ENCODE measurements at regions not wholly inside any gene's neighbourhood (a gene's known extent, or its start where the extent isn't known, plus 50 kb on each side); places are given as distances from the start of the nearest gene placed in this dataset.

GRCh38 chr7:41633690-41634089, 69.2 kb downstream of the INHBA start:
- Histone ChIP-seq H3K4me1 (ENCODE audit: control insufficient read depth in 1 of 2, insufficient read depth in 2 of 2, low read length in 2 of 2) (no peaks in the 10 kb centered on the region), H3K4me3 (ENCODE audit: low read depth in 1 of 2, low read length in 2 of 2) (no peak overlapping the region), H3K9me3 (ENCODE audit: control insufficient read depth in 1 of 2, low read length in 2 of 2) (no peaks in the 10 kb centered on the region), H3K36me3 (ENCODE audit: control insufficient read depth in 1 of 2, insufficient read depth in 2 of 2, low read length in 2 of 2) (no peaks in the 10 kb centered on the region), H3K9ac (ENCODE audit: low read depth in 1 of 2, low read length in 2 of 2) (no peak overlapping the region), H3K27me3 (ENCODE audit: control insufficient read depth in 1 of 2, insufficient read depth in 2 of 2, low read length in 2 of 2) (no peaks in the 10 kb centered on the region), H3K27ac (ENCODE audit: low read depth, low read length) (no peak overlapping the region)

GRCh38 chr7:41630741-41631140, 72.1 kb downstream of the INHBA start:
- H3K36me3 ChIP-seq (ENCODE audit: control insufficient read depth in 1 of 2, insufficient read depth in 2 of 2, low read length in 2 of 2) = no peaks in the 10 kb centered on the region
- no peaks in the 10 kb centered on the region for H3K4me1 ChIP-seq (ENCODE audit: control insufficient read depth in 1 of 2, insufficient read depth in 2 of 2, low read length in 2 of 2)
- H3K9me3 ChIP-seq (ENCODE audit: control insufficient read depth in 1 of 2, low read length in 2 of 2) = no peaks in the 10 kb centered on the region
- no peak overlapping the region for H3K9ac ChIP-seq (ENCODE audit: low read depth in 1 of 2, low read length in 2 of 2)
- H3K27ac ChIP-seq (ENCODE audit: low read depth, low read length) = no peak overlapping the region
- no peaks in the 10 kb centered on the region for H3K27me3 ChIP-seq (ENCODE audit: control insufficient read depth in 1 of 2, insufficient read depth in 2 of 2, low read length in 2 of 2)
- no peak overlapping the region for H3K4me3 ChIP-seq (ENCODE audit: low read depth in 1 of 2, low read length in 2 of 2)

DNA sequence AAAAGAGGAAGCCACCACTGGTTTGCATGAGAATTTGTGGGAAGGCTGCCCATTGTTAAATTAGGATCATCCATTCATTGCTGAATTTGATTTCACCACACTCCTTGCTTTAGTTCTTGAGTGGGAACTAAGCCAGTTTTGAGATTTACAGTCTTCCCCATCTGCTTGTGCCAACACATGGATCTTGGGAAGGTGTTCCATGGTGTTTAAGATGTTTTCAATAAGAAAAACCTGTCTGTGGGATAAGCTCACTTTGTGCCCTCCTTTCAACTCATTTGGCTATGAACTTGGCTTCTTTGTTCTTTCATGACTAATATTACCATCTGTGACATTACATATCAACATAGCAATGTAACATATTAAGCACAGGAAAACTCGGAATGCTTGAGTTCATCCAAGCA, 73.2 kb downstream of the INHBA start:
- no peak overlapping the region for H3K4me3 ChIP-seq (ENCODE audit: low read depth in 1 of 2, low read length in 2 of 2)
- no peaks in the 10 kb centered on the region for H3K4me1 ChIP-seq (ENCODE audit: control insufficient read depth in 1 of 2, insufficient read depth in 2 of 2, low read length in 2 of 2)
- no peak overlapping the region for H3K9ac ChIP-seq (ENCODE audit: low read depth in 1 of 2, low read length in 2 of 2)
- H3K27ac ChIP-seq (ENCODE audit: low read depth, low read length) = no peak overlapping the region
- no peaks in the 10 kb centered on the region for H3K36me3 ChIP-seq (ENCODE audit: control insufficient read depth in 1 of 2, insufficient read depth in 2 of 2, low read length in 2 of 2)
- no peaks in the 10 kb centered on the region for H3K27me3 ChIP-seq (ENCODE audit: control insufficient read depth in 1 of 2, insufficient read depth in 2 of 2, low read length in 2 of 2)
- no peaks in the 10 kb centered on the region for H3K9me3 ChIP-seq (ENCODE audit: control insufficient read depth in 1 of 2, low read length in 2 of 2)

DNA sequence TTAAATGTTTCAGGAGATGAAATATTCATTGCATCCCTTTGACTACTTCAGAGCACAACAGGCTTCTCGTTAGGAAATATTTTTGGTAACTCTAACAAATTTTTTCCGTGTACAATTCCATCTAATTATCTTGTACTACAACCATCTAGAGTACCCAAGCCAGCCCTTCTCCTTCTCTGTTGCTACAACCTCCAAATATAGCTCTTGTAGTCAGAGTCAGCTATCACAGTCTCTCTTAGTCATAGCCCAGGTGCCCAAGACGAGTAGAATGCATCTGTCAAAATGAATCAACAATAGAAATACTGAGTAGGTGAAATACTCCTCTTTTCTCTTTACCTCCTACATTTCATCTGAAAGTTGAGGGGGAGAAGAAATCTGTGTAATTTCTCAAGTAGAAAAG, 74.0 kb downstream of the INHBA start:
- H3K4me1 ChIP-seq (ENCODE audit: control insufficient read depth in 1 of 2, insufficient read depth in 2 of 2, low read length in 2 of 2) = no peaks in the 10 kb centered on the region
- no peaks in the 10 kb centered on the region for H3K36me3 ChIP-seq (ENCODE audit: control insufficient read depth in 1 of 2, insufficient read depth in 2 of 2, low read length in 2 of 2)
- H3K4me3 ChIP-seq (ENCODE audit: low read depth in 1 of 2, low read length in 2 of 2) = no peak overlapping the region
- no peaks in the 10 kb centered on the region for H3K27me3 ChIP-seq (ENCODE audit: control insufficient read depth in 1 of 2, insufficient read depth in 2 of 2, low read length in 2 of 2)
- H3K27ac ChIP-seq (ENCODE audit: low read depth, low read length) = no peak overlapping the region
- no peak overlapping the region for H3K9ac ChIP-seq (ENCODE audit: low read depth in 1 of 2, low read length in 2 of 2)
- H3K9me3 ChIP-seq (ENCODE audit: control insufficient read depth in 1 of 2, low read length in 2 of 2) = no peaks in the 10 kb centered on the region

- Histone ChIP-seq H3K9me3 (ENCODE audit: control insufficient read depth in 1 of 2, low read length in 2 of 2) (no peaks in the 10 kb centered on the region), H3K4me1 (ENCODE audit: control insufficient read depth in 1 of 2, insufficient read depth in 2 of 2, low read length in 2 of 2) (no peaks in the 10 kb centered on the region), H3K27me3 (ENCODE audit: control insufficient read depth in 1 of 2, insufficient read depth in 2 of 2, low read length in 2 of 2) (no peaks in the 10 kb centered on the region), H3K4me3 (ENCODE audit: low read depth in 1 of 2, low read length in 2 of 2) (no peak overlapping the region), H3K27ac (ENCODE audit: low read depth, low read length) (no peak overlapping the region), H3K9ac (ENCODE audit: low read depth in 1 of 2, low read length in 2 of 2) (no peak overlapping the region), H3K36me3 (ENCODE audit: control insufficient read depth in 1 of 2, insufficient read depth in 2 of 2, low read length in 2 of 2) (no peaks in the 10 kb centered on the region)
Measured at GRCh38 chr7:41627645-41628298, 75.1 kb downstream of the INHBA start.

DNA sequence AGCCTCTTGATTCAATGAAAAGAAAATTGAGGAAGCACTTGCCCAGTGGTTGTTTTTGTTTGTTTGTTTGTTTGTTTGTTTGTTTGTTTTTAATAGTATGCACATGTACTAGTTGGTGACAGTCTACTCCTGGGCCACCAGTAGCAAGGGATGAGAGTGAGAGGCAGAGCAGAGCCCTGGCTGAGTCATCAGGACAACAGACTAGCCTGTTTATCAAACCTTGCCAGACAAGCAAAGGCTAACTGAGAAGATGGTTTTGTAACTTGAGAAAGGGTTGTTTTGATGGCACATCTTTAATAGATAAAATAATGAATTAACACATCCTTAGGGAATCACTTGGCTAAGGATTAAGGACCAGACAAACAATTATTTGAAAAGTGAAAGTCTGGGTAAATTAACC, 78.1 kb downstream of the INHBA start:
- no peak overlapping the region for H3K4me3 ChIP-seq (ENCODE audit: low read depth in 1 of 2, low read length in 2 of 2)
- H3K9ac ChIP-seq (ENCODE audit: low read depth in 1 of 2, low read length in 2 of 2) = no peak overlapping the region
- H3K9me3 ChIP-seq (ENCODE audit: control insufficient read depth in 1 of 2, low read length in 2 of 2) = no peaks in the 10 kb centered on the region
- H3K4me1 ChIP-seq (ENCODE audit: control insufficient read depth in 1 of 2, insufficient read depth in 2 of 2, low read length in 2 of 2) = no peaks in the 10 kb centered on the region
- no peaks in the 10 kb centered on the region for H3K36me3 ChIP-seq (ENCODE audit: control insufficient read depth in 1 of 2, insufficient read depth in 2 of 2, low read length in 2 of 2)
- no peaks in the 10 kb centered on the region for H3K27me3 ChIP-seq (ENCODE audit: control insufficient read depth in 1 of 2, insufficient read depth in 2 of 2, low read length in 2 of 2)
- H3K27ac ChIP-seq (ENCODE audit: low read depth, low read length) = no peak overlapping the region

- Histone ChIP-seq H3K36me3 (ENCODE audit: control insufficient read depth in 1 of 2, insufficient read depth in 2 of 2, low read length in 2 of 2) (no peaks in the 10 kb centered on the region), H3K27me3 (ENCODE audit: control insufficient read depth in 1 of 2, insufficient read depth in 2 of 2, low read length in 2 of 2) (no peaks in the 10 kb centered on the region)
Measured at GRCh38 chr7:41621953-41622831, 80.7 kb downstream of the INHBA start.

DNA sequence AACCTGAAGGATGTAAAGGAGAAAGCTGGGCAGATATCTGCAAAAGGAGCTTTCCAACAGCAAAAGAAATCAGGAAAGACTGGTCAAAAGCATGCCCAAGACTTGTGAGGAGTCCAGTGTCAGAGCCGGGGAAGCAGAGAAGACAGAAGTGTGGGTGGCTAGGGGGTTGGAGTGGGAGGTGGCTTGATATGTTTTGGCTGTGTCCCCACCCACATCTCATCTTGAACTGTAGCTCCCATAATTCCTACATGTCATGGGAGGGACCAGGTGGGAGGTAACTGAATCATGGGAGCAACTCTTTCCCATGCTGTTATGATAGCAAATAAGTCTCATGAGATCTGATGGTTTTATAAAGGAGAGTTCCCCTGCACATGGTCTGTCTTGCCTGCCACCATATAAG, 84.9 kb downstream of the INHBA start:
- H3K9me3 ChIP-seq (ENCODE audit: control insufficient read depth in 1 of 2, low read length in 2 of 2) = no peaks in the 10 kb centered on the region
- H3K36me3 ChIP-seq (ENCODE audit: control insufficient read depth in 1 of 2, insufficient read depth in 2 of 2, low read length in 2 of 2) = no peaks in the 10 kb centered on the region
- no peak overlapping the region for H3K27ac ChIP-seq (ENCODE audit: low read depth, low read length)
- no peak overlapping the region for H3K9ac ChIP-seq (ENCODE audit: low read depth in 1 of 2, low read length in 2 of 2)
- no peaks in the 10 kb centered on the region for H3K4me1 ChIP-seq (ENCODE audit: control insufficient read depth in 1 of 2, insufficient read depth in 2 of 2, low read length in 2 of 2)
- H3K4me3 ChIP-seq (ENCODE audit: low read depth in 1 of 2, low read length in 2 of 2) = no peak overlapping the region
- no peaks in the 10 kb centered on the region for H3K27me3 ChIP-seq (ENCODE audit: control insufficient read depth in 1 of 2, insufficient read depth in 2 of 2, low read length in 2 of 2)

More at GRCh38 chr7:41621953-41622831, 80.7 kb downstream of the INHBA start:
- Histone ChIP-seq H3K9me3 (ENCODE audit: control insufficient read depth in 1 of 2, low read length in 2 of 2) (no peaks in the 10 kb centered on the region), H3K9ac (ENCODE audit: low read depth in 1 of 2, low read length in 2 of 2) (no peak overlapping the region), H3K4me3 (ENCODE audit: low read depth in 1 of 2, low read length in 2 of 2) (no peak overlapping the region), H3K4me1 (ENCODE audit: control insufficient read depth in 1 of 2, insufficient read depth in 2 of 2, low read length in 2 of 2) (no peaks in the 10 kb centered on the region), H3K27ac (ENCODE audit: low read depth, low read length) (no peak overlapping the region)

- Histone ChIP-seq H3K27me3 (ENCODE audit: control insufficient read depth in 1 of 2, insufficient read depth in 2 of 2, low read length in 2 of 2) (no peaks in the 10 kb centered on the region), H3K36me3 (ENCODE audit: control insufficient read depth in 1 of 2, insufficient read depth in 2 of 2, low read length in 2 of 2) (no peaks in the 10 kb centered on the region), H3K4me3 (ENCODE audit: low read depth in 1 of 2, low read length in 2 of 2) (no peak overlapping the region), H3K9me3 (ENCODE audit: control insufficient read depth in 1 of 2, low read length in 2 of 2) (no peaks in the 10 kb centered on the region), H3K27ac (ENCODE audit: low read depth, low read length) (no peak overlapping the region), H3K4me1 (ENCODE audit: control insufficient read depth in 1 of 2, insufficient read depth in 2 of 2, low read length in 2 of 2) (no peaks in the 10 kb centered on the region), H3K9ac (ENCODE audit: low read depth in 1 of 2, low read length in 2 of 2) (no peak overlapping the region)
Measured at GRCh38 chr7:41612798-41613197, 90.1 kb downstream of the INHBA start.

- no peaks in the 10 kb centered on the region for H3K27me3 ChIP-seq (ENCODE audit: control insufficient read depth in 1 of 2, insufficient read depth in 2 of 2, low read length in 2 of 2)
- H3K27ac ChIP-seq (ENCODE audit: low read depth, low read length) = no peak overlapping the region
- no peak overlapping the region for H3K4me3 ChIP-seq (ENCODE audit: low read depth in 1 of 2, low read length in 2 of 2)
- H3K4me1 ChIP-seq (ENCODE audit: control insufficient read depth in 1 of 2, insufficient read depth in 2 of 2, low read length in 2 of 2) = no peaks in the 10 kb centered on the region
- H3K9ac ChIP-seq (ENCODE audit: low read depth in 1 of 2, low read length in 2 of 2) = no peak overlapping the region
- no peaks in the 10 kb centered on the region for H3K36me3 ChIP-seq (ENCODE audit: control insufficient read depth in 1 of 2, insufficient read depth in 2 of 2, low read length in 2 of 2)
- H3K9me3 ChIP-seq (ENCODE audit: control insufficient read depth in 1 of 2, low read length in 2 of 2) = no peaks in the 10 kb centered on the region
Measured at GRCh38 chr7:41612386-41612785, 90.5 kb downstream of the INHBA start.

All from duodenal mucosa (tissue), 2 donors.